HEK293 (cell line): ENCODE measurements at regions not wholly inside any gene's neighbourhood (a gene's known extent, or its start where the extent isn't known, plus 50 kb on each side); places are given as distances from the start of the nearest gene placed in this dataset.

Experiments
- CTCF ChIA-PET: fragments of 350-600 bp; formaldehyde crosslinking; extraction: SDS; loops from one replicate; lab custom pipeline; 2021; ENCODE audit warnings: antibody characterized with exemption; lab: Yijun Ruan, JAX
- POLR2A ChIA-PET: fragments of 300-600 bp; formaldehyde crosslinking; extraction: SDS; loops from one replicate; lab custom pipeline; 2020; ENCODE audit warnings: antibody characterized with exemption, inconsistent platforms; lab: Yijun Ruan, JAX
- H3K27ac ChIP-seq: fragments of 200-500 bp; sonication (Bioruptor generic); 2 replicates; pipeline ENCODE4 v1.5.1; 2014; ENCODE audit warnings: low read depth, low read length, control low read depth, inconsistent platforms; ENCODE audit errors: extremely low read depth
- H3K36me3 ChIP-seq, 2 experiments: fragments of 200-500 bp in 1 of 2; sonication (Bioruptor generic) in 1 of 2; 1 replicate in 1 of 2; 2 replicates in 1 of 2; pipeline ENCODE4 v1.5.1; 2014 to 2017; ENCODE audit warnings: inconsistent platforms in 2 of 2, low read length in 2 of 2; ENCODE audit not compliant: control insufficient read depth in 2 of 2, insufficient read depth in 1 of 2
- H3K4me1 ChIP-seq: fragments of 200-500 bp; sonication (Bioruptor generic); 2 replicates; pipeline ENCODE4 v1.5.1; 2014; ENCODE audit warnings: mild to moderate bottlenecking, low read length, inconsistent platforms; ENCODE audit not compliant: control insufficient read depth, insufficient read depth
- H3K4me3 ChIP-seq: 2 replicates; pipeline ENCODE4 v1.5.1; 2011; ENCODE audit warnings: low read depth, mild to moderate bottlenecking, control low read depth, low read length, moderate library complexity
- H3K9me3 ChIP-seq: fragments of 200-500 bp; sonication (Bioruptor generic); 2 replicates; pipeline ENCODE4 v1.5.1; 2014; ENCODE audit warnings: low read depth, low read length, inconsistent platforms; ENCODE audit not compliant: control insufficient read depth, insufficient read depth
- BCL11B ChIP-seq: fragments of 450-650 bp; formaldehyde crosslinking; IDR thresholded peaks from 2 replicates; pipeline ENCODE4 v1.5.1; 2016; ENCODE audit warnings: low read depth, missing biosample characterization, missing genetic modification characterization
- GLI2 ChIP-seq: fragments of 450-650 bp; formaldehyde crosslinking; IDR thresholded peaks from 2 replicates; pipeline ENCODE4; 2017; ENCODE audit warnings: missing biosample characterization, missing genetic modification characterization, low read depth, borderline replicate concordance
- GLI4 ChIP-seq: fragments of 450-650 bp; formaldehyde crosslinking; IDR thresholded peaks from 2 replicates; pipeline ENCODE4 v1.5.1; 2016; ENCODE audit warnings: missing biosample characterization, missing genetic modification characterization
- HOXA7 ChIP-seq: sonication (generic); formaldehyde crosslinking; IDR thresholded peaks from 2 replicates; pipeline ENCODE4 v1.8.1; 2022; ENCODE audit warnings: missing genetic modification reagents, borderline replicate concordance
- KLF1 ChIP-seq: fragments of 450-650 bp; formaldehyde crosslinking; IDR thresholded peaks from 2 replicates; pipeline ENCODE4 v1.5.1; 2016; ENCODE audit warnings: missing biosample characterization, missing genetic modification characterization
- KLF16 ChIP-seq: fragments of 450-650 bp; formaldehyde crosslinking; IDR thresholded peaks from 2 replicates; pipeline ENCODE4 v1.5.1; 2017; ENCODE audit warnings: missing biosample characterization, missing genetic modification characterization
- ZBTB1 ChIP-seq: fragments of 450-650 bp; formaldehyde crosslinking; IDR thresholded peaks from 2 replicates; pipeline ENCODE4 v1.5.1; 2016; ENCODE audit warnings: missing biosample characterization, missing genetic modification characterization
- ZBTB20 ChIP-seq: fragments of 450-650 bp; formaldehyde crosslinking; IDR thresholded peaks from 2 replicates; pipeline ENCODE4 v1.5.1; 2016; ENCODE audit warnings: missing biosample characterization, missing genetic modification characterization
- ZEB2 ChIP-seq: fragments of 450-650 bp; formaldehyde crosslinking; IDR thresholded peaks from 2 replicates; pipeline ENCODE4 v1.5.1; 2016; ENCODE audit warnings: missing biosample characterization, missing genetic modification characterization
- ZNF10 ChIP-seq: fragments of 450-650 bp; formaldehyde crosslinking; IDR thresholded peaks from 2 replicates; pipeline ENCODE4 v1.5.1; 2017; ENCODE audit warnings: missing biosample characterization, missing genetic modification characterization
- ZNF132 ChIP-seq: fragments of 450-650 bp; formaldehyde crosslinking; IDR thresholded peaks from 2 replicates; pipeline ENCODE4 v1.5.1; 2017; ENCODE audit warnings: missing biosample characterization, missing genetic modification characterization, borderline replicate concordance
- ZNF16 ChIP-seq: fragments of 450-650 bp; formaldehyde crosslinking; IDR thresholded peaks from 2 replicates; pipeline ENCODE4 v1.5.1; 2016; ENCODE audit warnings: low read depth, missing biosample characterization, missing genetic modification characterization
- ZNF174 ChIP-seq: fragments of 450-650 bp; formaldehyde crosslinking; IDR thresholded peaks from 2 replicates; pipeline ENCODE4 v1.5.0; 2017; ENCODE audit warnings: missing biosample characterization, mild to moderate bottlenecking, missing genetic modification characterization
- ZNF202 ChIP-seq: fragments of 450-650 bp; formaldehyde crosslinking; IDR thresholded peaks from 2 replicates; pipeline ENCODE4 v1.5.1; 2016; ENCODE audit warnings: missing biosample characterization, missing genetic modification characterization, borderline replicate concordance
- ZNF24 ChIP-seq: fragments of 450-650 bp; formaldehyde crosslinking; IDR thresholded peaks from 2 replicates; pipeline ENCODE4 v1.5.1; 2016; ENCODE audit warnings: missing biosample characterization, missing genetic modification characterization
- ZNF37A ChIP-seq: fragments of 450-650 bp; IDR thresholded peaks from 2 replicates; pipeline ENCODE4 v1.5.1; 2018; ENCODE audit warnings: missing biosample characterization, missing genetic modification characterization
- ZNF433 ChIP-seq: fragments of 450-650 bp; formaldehyde crosslinking; IDR thresholded peaks from 2 replicates; pipeline ENCODE4 v1.5.1; 2016; ENCODE audit warnings: missing biosample characterization, missing genetic modification characterization, low read depth
- ZNF549 ChIP-seq: fragments of 450-650 bp; IDR thresholded peaks from 2 replicates; pipeline ENCODE4 v1.5.1; 2018; ENCODE audit warnings: missing biosample characterization, missing genetic modification characterization, mild to moderate bottlenecking, inconsistent platforms, moderate library complexity
- ZNF555 ChIP-seq: fragments of 450-650 bp; formaldehyde crosslinking; conservative IDR thresholded peaks from 2 replicates; pipeline ENCODE4 v1.5.1; 2017; ENCODE audit warnings: missing biosample characterization, mild to moderate bottlenecking, missing genetic modification characterization, inconsistent platforms
- ZNF561 ChIP-seq: fragments of 450-650 bp; IDR thresholded peaks from 2 replicates; pipeline ENCODE4 v1.5.1; 2018; ENCODE audit warnings: missing biosample characterization, missing genetic modification characterization, borderline replicate concordance
- ZNF585B ChIP-seq: fragments of 450-650 bp; formaldehyde crosslinking; IDR thresholded peaks from 2 replicates; pipeline ENCODE4 v1.5.1; 2016; ENCODE audit warnings: missing biosample characterization, missing genetic modification characterization
- ZNF76 ChIP-seq: fragments of 450-650 bp; formaldehyde crosslinking; IDR thresholded peaks from 2 replicates; pipeline ENCODE4; 2016; ENCODE audit warnings: low read depth, missing biosample characterization, missing genetic modification characterization, borderline replicate concordance
- ZNF768 ChIP-seq: fragments of 450-650 bp; formaldehyde crosslinking; IDR thresholded peaks from 2 replicates; pipeline ENCODE4 v1.5.1; 2018; ENCODE audit warnings: missing biosample characterization, mild to moderate bottlenecking, missing genetic modification characterization
- ZNF777 ChIP-seq: fragments of 450-650 bp; formaldehyde crosslinking; IDR thresholded peaks from 2 replicates; pipeline ENCODE4 v1.5.1; 2017; ENCODE audit warnings: missing biosample characterization, missing genetic modification characterization, borderline replicate concordance
- ZNF843 ChIP-seq: fragments of 450-650 bp; formaldehyde crosslinking; IDR thresholded peaks from 2 replicates; pipeline ENCODE4 v1.5.1; 2016; ENCODE audit warnings: missing biosample characterization, missing genetic modification characterization
- ZSCAN30 ChIP-seq: fragments of 450-650 bp; IDR thresholded peaks from 2 replicates; pipeline ENCODE4 v1.5.1; 2018; ENCODE audit warnings: missing biosample characterization, mild to moderate bottlenecking, missing genetic modification characterization, moderate library complexity
- ZXDB ChIP-seq: fragments of 450-650 bp; formaldehyde crosslinking; IDR thresholded peaks from 2 replicates; pipeline ENCODE4 v1.5.1; 2016; ENCODE audit warnings: missing biosample characterization, missing genetic modification characterization
- TF ChIP-seq, protein P1 (sequence below): fragments of 450-650 bp; formaldehyde crosslinking; IDR thresholded peaks from 2 replicates; pipeline ENCODE4 v1.5.1; 2017; ENCODE audit warnings: missing biosample characterization, missing genetic modification characterization
- TF ChIP-seq, protein P2 (sequence below): fragments of 450-650 bp; IDR thresholded peaks from 2 replicates; pipeline ENCODE4 v1.5.1; 2018; ENCODE audit warnings: missing biosample characterization, mild to moderate bottlenecking, missing genetic modification characterization
- TF ChIP-seq, protein P3 (sequence below): fragments of 450-650 bp; formaldehyde crosslinking; IDR thresholded peaks from 2 replicates; pipeline ENCODE4 v1.5.1; 2016; ENCODE audit warnings: missing biosample characterization, missing genetic modification characterization

DNA sequence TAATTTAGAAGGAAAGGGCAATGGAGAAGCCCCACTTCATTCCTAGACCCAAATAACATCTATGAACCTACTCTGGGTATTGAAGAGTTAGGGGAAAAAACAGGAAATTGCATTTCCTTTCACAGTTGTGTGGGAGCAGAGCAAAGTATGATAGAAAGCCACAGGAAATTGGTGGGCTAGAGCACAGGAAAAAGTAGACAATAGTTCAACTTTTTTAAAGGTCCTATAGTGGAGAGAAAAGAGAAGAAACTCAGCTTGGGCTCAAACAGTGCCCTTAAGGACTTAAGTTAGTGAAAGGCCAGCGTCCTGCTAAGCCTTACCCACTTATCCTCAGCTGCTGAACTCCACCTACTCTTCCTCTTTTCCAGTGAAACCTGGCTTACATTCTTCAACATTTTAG lies 258.1 kb downstream of the DPY19L2 start:
- no peaks in the 10 kb centered on the region for H3K4me1 ChIP-seq
- H3K9me3 ChIP-seq, result no peaks in the 10 kb centered on the region
- TF ChIP-seq ZNF549, result peak; percentile 83
- no peak for TF ChIP-seq ZBTB20 (tag by site-specific recombination)
- CTCF ChIA-PET, result interaction anchor here (3.1 kb wide), 1 partner anchor 10 kb away, joined by 14 read pairs; no protein-coding TSS in a partner anchor
- POLR2A ChIA-PET, result no interaction called here
- H3K4me3 ChIP-seq, result no peak overlapping the region
- no peaks in the 10 kb centered on the region for H3K36me3 ChIP-seq
- no peak overlapping the region for H3K27ac ChIP-seq

DNA sequence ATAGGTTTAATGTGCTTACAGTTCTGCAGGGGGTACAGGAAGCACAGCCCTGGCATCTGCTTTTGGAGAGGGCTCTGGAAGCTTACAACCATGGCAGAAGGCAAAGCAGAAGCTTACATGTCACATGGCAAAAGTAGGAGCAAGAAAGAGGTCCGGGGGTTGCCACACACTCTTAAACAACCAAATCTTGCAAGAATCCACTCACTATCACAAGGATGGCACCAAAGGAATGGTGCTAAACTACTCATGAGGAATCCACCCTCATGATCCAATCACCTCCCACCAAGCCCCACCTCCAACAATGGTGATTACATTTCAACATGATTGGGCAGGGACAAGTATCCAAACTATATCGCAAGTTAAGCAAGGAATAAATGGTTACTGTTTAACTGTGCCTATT lies 255.8 kb upstream of the AVPR1A start:
- TF ChIP-seq ZNF202 (tag by site-specific recombination) (no peak), ZNF16 (tag by site-specific recombination) (no peak), ZNF24 (tag by site-specific recombination) (no peak), ZNF768 (tag by site-specific recombination) (no peak), ZEB2 (tag by site-specific recombination) (no peak), ZNF132 (no peak), GLI4 (no peak), ZNF76 (tag by site-specific recombination) (no peak), ZNF174 (tag by site-specific recombination) (no peak), ZXDB (tag by site-specific recombination) (no peak), ZNF585B (tag by site-specific recombination) (no peak), ZNF37A (no peak), ZNF10 (no peak), HOXA7 (CRISPR knock-in tag) (no peak), ZNF561 (tag by site-specific recombination) (no peak), ZSCAN30 (no peak)
- TF ChIP-seq, protein P1, sequence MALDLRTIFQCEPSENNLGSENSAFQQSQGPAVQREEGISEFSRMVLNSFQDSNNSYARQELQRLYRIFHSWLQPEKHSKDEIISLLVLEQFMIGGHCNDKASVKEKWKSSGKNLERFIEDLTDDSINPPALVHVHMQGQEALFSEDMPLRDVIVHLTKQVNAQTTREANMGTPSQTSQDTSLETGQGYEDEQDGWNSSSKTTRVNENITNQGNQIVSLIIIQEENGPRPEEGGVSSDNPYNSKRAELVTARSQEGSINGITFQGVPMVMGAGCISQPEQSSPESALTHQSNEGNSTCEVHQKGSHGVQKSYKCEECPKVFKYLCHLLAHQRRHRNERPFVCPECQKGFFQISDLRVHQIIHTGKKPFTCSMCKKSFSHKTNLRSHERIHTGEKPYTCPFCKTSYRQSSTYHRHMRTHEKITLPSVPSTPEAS (tag by site-specific recombination), result no peak
- H3K36me3 ChIP-seq, result no peaks in the 10 kb centered on the region
- H3K9me3 ChIP-seq, result no peaks in the 10 kb centered on the region
- H3K27ac ChIP-seq, result no peak overlapping the region
- H3K4me3 ChIP-seq, result no peak overlapping the region
- CTCF ChIA-PET, result no interaction called here
- POLR2A ChIA-PET, result no interaction called here
- no peaks in the 10 kb centered on the region for H3K4me1 ChIP-seq

DNA sequence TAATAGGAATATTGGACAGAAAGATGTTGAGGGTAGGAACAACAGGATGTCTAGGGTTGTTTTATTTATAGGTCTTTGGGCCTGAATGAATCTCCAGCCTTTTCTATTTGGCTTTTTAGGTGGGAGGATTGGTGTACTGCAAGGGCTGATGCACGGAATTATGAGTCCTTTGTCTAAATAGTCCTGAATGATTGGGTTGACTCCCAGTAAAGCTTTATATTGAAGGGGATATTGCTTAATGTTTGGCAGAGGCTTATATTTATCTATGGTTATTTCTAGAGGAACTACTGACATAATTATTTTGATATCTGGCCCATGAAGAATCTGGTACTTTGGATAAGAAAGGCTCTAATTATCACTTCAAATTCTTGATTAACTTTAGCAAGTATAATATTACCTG lies 253.6 kb upstream of the AVPR1A start:
- Histone ChIP-seq H3K4me1 (no peaks in the 10 kb centered on the region), H3K9me3 (no peaks in the 10 kb centered on the region), H3K27ac (no peak overlapping the region), H3K36me3 (no peaks in the 10 kb centered on the region), H3K4me3 (no peak overlapping the region)
- ChIA-PET CTCF (no interaction called here), POLR2A (no interaction called here)
- no peak for TF ChIP-seq ZNF777 (tag by site-specific recombination)
- no peak for TF ChIP-seq ZNF555
- no peak for TF ChIP-seq ZNF433
- TF ChIP-seq ZNF132, result no peak
- no peak for TF ChIP-seq KLF1 (tag by site-specific recombination)
- TF ChIP-seq BCL11B (tag by site-specific recombination), result no peak
- no peak for TF ChIP-seq GLI2 (tag by site-specific recombination)
- TF ChIP-seq, protein P2, sequence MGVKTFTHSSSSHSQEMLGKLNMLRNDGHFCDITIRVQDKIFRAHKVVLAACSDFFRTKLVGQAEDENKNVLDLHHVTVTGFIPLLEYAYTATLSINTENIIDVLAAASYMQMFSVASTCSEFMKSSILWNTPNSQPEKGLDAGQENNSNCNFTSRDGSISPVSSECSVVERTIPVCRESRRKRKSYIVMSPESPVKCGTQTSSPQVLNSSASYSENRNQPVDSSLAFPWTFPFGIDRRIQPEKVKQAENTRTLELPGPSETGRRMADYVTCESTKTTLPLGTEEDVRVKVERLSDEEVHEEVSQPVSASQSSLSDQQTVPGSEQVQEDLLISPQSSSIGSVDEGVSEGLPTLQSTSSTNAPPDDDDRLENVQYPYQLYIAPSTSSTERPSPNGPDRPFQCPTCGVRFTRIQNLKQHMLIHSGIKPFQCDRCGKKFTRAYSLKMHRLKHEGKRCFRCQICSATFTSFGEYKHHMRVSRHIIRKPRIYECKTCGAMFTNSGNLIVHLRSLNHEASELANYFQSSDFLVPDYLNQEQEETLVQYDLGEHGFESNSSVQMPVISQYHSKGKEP (tag by site-specific recombination), result no peak
- TF ChIP-seq ZNF843 (tag by site-specific recombination), result no peak
- TF ChIP-seq ZBTB1, result no peak
- TF ChIP-seq KLF16 (tag by site-specific recombination), result no peak
- TF ChIP-seq, protein P3, sequence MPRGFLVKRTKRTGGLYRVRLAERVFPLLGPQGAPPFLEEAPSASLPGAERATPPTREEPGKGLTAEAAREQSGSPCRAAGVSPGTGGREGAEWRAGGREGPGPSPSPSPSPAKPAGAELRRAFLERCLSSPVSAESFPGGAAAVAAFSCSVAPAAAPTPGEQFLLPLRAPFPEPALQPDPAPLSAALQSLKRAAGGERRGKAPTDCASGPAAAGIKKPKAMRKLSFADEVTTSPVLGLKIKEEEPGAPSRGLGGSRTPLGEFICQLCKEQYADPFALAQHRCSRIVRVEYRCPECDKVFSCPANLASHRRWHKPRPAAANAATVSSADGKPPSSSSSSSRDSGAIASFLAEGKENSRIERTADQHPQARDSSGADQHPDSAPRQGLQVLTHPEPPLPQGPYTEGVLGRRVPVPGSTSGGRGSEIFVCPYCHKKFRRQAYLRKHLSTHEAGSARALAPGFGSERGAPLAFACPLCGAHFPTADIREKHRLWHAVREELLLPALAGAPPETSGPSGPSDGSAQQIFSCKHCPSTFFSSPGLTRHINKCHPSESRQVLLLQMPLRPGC (tag by site-specific recombination), result no peak
